OCI-LY3 (cell line): ENCODE measurements at regions not wholly inside any gene's neighbourhood (a gene's known extent, or its start where the extent isn't known, plus 50 kb on each side); places are given as distances from the start of the nearest gene placed in this dataset.

Experiments
- H2AFZ ChIP-seq: fragments of 200-600, 300-600 bp; shearing (Covaris generic); 2 replicates; pipeline ENCODE4 v1.6.0; 2014; ENCODE audit warnings: antibody characterized with exemption, low read depth, low read length
- H3K27ac ChIP-seq: fragments of 200-600, 300-600 bp; sonication (generic); 2 replicates; pipeline ENCODE4 v1.5.1; 2014; ENCODE audit warnings: mild to moderate bottlenecking, low read length, moderate library complexity, mixed read lengths
- H3K27me3 ChIP-seq: fragments of 200-600, 300-600 bp; sonication (generic); 2 replicates; pipeline ENCODE4 v1.6.1; 2014; ENCODE audit warnings: low read depth, low read length, mixed read lengths
- H3K36me3 ChIP-seq: fragments of 200-600, 300-600 bp; sonication (generic); replicated peaks from 2 replicates; pipeline ENCODE3; 2014; ENCODE audit warnings: low read depth, low read length, mixed read lengths
- H3K4me1 ChIP-seq: fragments of 300-600, 200-600 bp; sonication (generic); 2 replicates; pipeline ENCODE4 v1.6.1; 2014; ENCODE audit warnings: low read length, mixed read lengths
- H3K4me2 ChIP-seq: fragments of 200-600, 300-600 bp; sonication (generic); 2 replicates; pipeline ENCODE4 v1.6.1; 2014; ENCODE audit warnings: low read length, mixed read lengths
- H3K4me3 ChIP-seq: fragments of 300-600, 200-600 bp; sonication (generic); 2 replicates; pipeline ENCODE4 v1.5.1; 2014; ENCODE audit warnings: antibody characterized with exemption, mild to moderate bottlenecking, low read length, moderate library complexity
- H3K79me2 ChIP-seq: fragments of 300-600, 200-600 bp; shearing (Covaris generic); 2 replicates; pipeline ENCODE4 v1.6.1; 2014; ENCODE audit warnings: mild to moderate bottlenecking, low read length, mixed read lengths
- H3K9ac ChIP-seq: fragments of 300-600, 200-600 bp; shearing (Covaris generic); 2 replicates; pipeline ENCODE4 v1.6.0; 2014; ENCODE audit warnings: mild to moderate bottlenecking, low read length, moderate library complexity
- H3K9me3 ChIP-seq: fragments of 200-600, 300-600 bp; shearing (Covaris generic); 2 replicates; pipeline ENCODE4 v1.6.1; 2014; ENCODE audit warnings: low read length, mixed read lengths; ENCODE audit not compliant: insufficient read depth
- H4K20me1 ChIP-seq: fragments of 200-600, 300-600 bp; sonication (generic); 2 replicates; pipeline ENCODE4 v1.6.1; 2016; ENCODE audit warnings: low read length, mixed read lengths; ENCODE audit not compliant: insufficient read depth
- CTCF ChIP-seq: fragments of 200-600, 300-600 bp; sonication (generic); IDR thresholded peaks from 2 replicates; pipeline ENCODE4 v1.5.1; 2014; ENCODE audit warnings: antibody characterized with exemption, low read length, low read depth
- EZH2phosphoT487 ChIP-seq: fragments of 200-600 bp; shearing (Covaris generic); IDR thresholded peaks from 2 replicates; pipeline ENCODE4 v1.6.1; 2018; ENCODE audit warnings: antibody characterized with exemption, mixed run types, low read depth

DNA sequence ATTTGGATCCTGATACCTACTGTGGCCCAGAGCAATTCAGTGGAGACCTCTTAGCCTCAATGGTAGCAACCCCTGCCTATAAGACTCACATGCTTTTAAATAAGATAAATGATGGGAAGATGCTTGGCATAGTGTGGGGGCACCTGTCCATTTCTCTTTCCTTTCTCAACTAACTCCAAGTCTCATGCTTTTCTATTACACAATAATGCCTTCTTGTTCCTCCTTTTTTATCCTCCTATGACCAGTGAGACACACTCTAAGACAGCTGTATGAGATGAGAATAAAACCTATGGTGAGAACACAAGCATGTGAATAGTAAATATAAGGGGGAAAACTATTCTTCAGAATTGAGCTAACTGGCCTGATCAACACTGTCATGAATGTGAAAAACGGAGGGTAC, 147.0 kb upstream of the STXBP5 start:
- no peaks in the 10 kb centered on the region for H3K9me3 ChIP-seq
- H3K4me2 ChIP-seq: no peak overlapping the region
- no peak overlapping the region for H3K27ac ChIP-seq
- no peaks in the 10 kb centered on the region for H3K79me2 ChIP-seq
- no peaks in the 10 kb centered on the region for H3K36me3 ChIP-seq
- TF ChIP-seq CTCF (no peak), EZH2phosphoT487 (no peak)
- H3K4me3 ChIP-seq: no peak overlapping the region
- H3K27me3 ChIP-seq: no peaks in the 10 kb centered on the region
- H3K4me1 ChIP-seq: no peaks in the 10 kb centered on the region
- no peak overlapping the region for H3K9ac ChIP-seq
- H2AFZ ChIP-seq: no peak overlapping the region
- H4K20me1 ChIP-seq: no peaks in the 10 kb centered on the region

DNA sequence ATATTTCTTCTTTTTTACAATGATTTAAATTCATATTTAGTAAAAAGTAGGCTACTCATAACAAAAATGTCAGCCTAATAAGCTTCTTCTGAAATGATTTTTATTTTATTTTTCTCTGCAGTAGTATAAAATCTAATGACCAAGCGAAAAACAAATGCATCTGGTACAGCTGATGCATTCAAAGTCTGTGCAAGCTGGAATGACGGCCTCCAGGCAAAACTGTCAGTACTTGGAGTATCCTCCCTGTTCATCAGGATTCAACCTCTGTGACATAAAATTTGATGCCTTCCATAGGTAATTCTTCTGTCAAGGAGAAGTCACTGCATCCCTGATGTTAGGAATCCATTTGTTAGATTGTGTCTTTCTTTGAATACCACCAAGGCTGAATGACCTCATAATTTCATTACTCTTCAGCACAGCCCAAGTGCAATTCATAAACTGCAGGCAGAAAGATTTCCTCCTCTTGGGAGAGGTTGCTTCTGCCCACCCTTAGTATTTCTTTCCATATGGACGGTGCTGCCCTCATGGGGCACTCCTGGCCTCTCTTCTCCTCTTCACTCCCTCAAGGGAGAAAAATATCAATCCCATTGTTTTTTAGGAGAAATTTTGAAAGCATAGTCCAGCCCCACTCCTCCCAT, 146.4 kb upstream of the STXBP5 start:
- H3K27me3 ChIP-seq: no peaks in the 10 kb centered on the region
- H2AFZ ChIP-seq: no peak overlapping the region
- H3K27ac ChIP-seq: no peak overlapping the region
- no peaks in the 10 kb centered on the region for H3K9me3 ChIP-seq
- H3K4me3 ChIP-seq: no peak overlapping the region
- no peak overlapping the region for H3K9ac ChIP-seq
- TF ChIP-seq EZH2phosphoT487 (no peak), CTCF (no peak)
- H3K79me2 ChIP-seq: no peaks in the 10 kb centered on the region
- no peak overlapping the region for H3K4me2 ChIP-seq
- H3K36me3 ChIP-seq: no peaks in the 10 kb centered on the region
- no peaks in the 10 kb centered on the region for H4K20me1 ChIP-seq
- no peaks in the 10 kb centered on the region for H3K4me1 ChIP-seq

DNA sequence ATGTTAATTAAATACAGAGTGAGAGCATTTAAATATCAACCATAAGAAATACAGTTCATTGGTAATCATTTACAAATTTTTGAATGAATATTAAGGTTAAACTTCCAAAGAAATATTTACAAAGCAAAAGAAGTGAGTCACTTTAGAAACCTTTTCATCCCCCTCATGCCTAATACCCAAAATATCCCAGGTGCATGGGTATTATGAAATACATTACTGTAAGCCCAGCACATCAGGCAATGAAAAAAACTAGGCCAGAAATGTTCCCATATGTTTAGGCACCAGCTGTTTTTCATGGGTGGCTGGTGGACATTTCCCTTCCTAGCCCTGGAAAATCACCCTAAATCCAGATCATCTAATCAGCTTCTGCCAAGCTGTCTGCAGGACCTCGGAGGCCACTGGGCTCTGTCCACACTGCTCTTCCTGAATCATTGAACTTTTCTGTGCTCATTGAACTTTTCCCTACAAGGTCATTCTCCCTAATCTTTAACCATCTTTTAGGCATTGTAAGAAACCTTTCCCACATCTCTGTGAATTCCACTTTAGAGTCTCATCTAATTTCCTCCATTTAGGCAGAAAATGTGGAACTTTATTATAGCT, 145.3 kb upstream of the STXBP5 start:
- Histone ChIP-seq H3K79me2 (no peaks in the 10 kb centered on the region), H4K20me1 (no peaks in the 10 kb centered on the region), H3K27me3 (no peaks in the 10 kb centered on the region), H3K27ac (no peak overlapping the region), H3K4me3 (no peak overlapping the region), H3K4me2 (no peak overlapping the region), H3K36me3 (no peaks in the 10 kb centered on the region), H3K9me3 (no peaks in the 10 kb centered on the region), H3K4me1 (no peaks in the 10 kb centered on the region), H3K9ac (no peak overlapping the region), H2AFZ (no peak overlapping the region)
- TF ChIP-seq CTCF (no peak), EZH2phosphoT487 (no peak)

DNA sequence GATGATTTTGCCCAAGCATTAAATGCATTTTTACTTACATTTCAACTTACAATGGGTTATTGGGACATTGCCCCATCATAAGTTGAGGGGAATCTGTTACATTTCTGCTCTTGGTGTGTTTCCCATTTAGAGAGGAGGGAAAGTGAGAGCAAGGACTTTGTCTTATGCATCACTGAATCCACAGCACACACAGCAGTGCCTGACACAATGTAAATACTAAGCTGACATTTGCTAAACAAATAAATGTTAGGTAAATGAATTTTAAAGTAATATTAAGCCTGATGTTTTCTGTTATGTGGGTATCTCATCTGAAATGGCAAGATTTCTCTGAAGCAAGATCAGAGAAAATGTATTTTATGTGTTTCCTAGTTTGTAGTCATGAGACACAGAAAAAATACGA, 143.6 kb upstream of the STXBP5 start:
- Histone ChIP-seq H3K4me3 (no peak overlapping the region), H3K9me3 (no peaks in the 10 kb centered on the region), H4K20me1 (no peaks in the 10 kb centered on the region), H3K9ac (no peak overlapping the region), H3K27ac (no peak overlapping the region), H3K4me2 (no peak overlapping the region), H3K79me2 (no peaks in the 10 kb centered on the region), H3K4me1 (no peaks in the 10 kb centered on the region), H3K36me3 (no peaks in the 10 kb centered on the region), H3K27me3 (no peaks in the 10 kb centered on the region), H2AFZ (no peak overlapping the region)
- TF ChIP-seq CTCF: no peak
- TF ChIP-seq EZH2phosphoT487: no peak
